ENCODE measurements at regions not wholly inside any gene's neighbourhood (a gene's known extent, or its start where the extent isn't known, plus 50 kb on each side); places are given as distances from the start of the nearest gene placed in this dataset.
"Not testable (repeated sequence)": the region's sequence is repeated elsewhere in the genome, so short reads cannot be mapped to it uniquely, and the experiment has no call there.

DNA sequence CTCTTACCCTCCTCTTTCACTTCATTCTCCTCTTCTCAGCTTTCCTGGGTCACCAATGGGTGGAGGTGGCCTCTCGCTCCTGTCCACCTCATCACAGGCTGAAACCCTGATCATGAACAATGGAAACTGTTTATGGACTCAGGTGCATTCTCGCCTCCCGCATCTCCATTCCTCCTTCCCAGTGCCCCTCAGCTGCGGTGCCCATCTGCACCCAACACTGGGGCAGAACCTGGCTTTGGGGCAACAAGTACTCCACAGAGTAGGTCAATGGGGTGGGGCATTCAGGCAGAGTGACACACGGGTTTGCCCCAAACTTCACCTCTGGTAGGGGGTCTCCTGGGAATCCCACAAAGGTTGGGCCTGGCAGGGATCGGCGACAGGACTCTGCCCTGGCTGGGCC lies 199.5 kb downstream of the RTP5 start:
- Histone ChIP-seq H3K27me3 (replicated peaks) (no peaks in the 10 kb centered on the region), H3K27ac (no peak overlapping the region), H3K4me3 (ENCODE audit: low read depth, low read length) (no peak overlapping the region), H3K36me3 (replicated peaks) (no peaks in the 10 kb centered on the region)
- in situ Hi-C loops (cut with HindIII; ENCODE audit: low pct_ligation_motif_present, low sequenced_read_pairs) = no loop called here
- TF ChIP-seq, protein P1, sequence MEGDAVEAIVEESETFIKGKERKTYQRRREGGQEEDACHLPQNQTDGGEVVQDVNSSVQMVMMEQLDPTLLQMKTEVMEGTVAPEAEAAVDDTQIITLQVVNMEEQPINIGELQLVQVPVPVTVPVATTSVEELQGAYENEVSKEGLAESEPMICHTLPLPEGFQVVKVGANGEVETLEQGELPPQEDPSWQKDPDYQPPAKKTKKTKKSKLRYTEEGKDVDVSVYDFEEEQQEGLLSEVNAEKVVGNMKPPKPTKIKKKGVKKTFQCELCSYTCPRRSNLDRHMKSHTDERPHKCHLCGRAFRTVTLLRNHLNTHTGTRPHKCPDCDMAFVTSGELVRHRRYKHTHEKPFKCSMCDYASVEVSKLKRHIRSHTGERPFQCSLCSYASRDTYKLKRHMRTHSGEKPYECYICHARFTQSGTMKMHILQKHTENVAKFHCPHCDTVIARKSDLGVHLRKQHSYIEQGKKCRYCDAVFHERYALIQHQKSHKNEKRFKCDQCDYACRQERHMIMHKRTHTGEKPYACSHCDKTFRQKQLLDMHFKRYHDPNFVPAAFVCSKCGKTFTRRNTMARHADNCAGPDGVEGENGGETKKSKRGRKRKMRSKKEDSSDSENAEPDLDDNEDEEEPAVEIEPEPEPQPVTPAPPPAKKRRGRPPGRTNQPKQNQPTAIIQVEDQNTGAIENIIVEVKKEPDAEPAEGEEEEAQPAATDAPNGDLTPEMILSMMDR (IDR thresholded peaks at IDR 0.05; ENCODE audit: low read depth, low read length, missing control alignments) = no peak
- DNase-seq = no peak

DNA sequence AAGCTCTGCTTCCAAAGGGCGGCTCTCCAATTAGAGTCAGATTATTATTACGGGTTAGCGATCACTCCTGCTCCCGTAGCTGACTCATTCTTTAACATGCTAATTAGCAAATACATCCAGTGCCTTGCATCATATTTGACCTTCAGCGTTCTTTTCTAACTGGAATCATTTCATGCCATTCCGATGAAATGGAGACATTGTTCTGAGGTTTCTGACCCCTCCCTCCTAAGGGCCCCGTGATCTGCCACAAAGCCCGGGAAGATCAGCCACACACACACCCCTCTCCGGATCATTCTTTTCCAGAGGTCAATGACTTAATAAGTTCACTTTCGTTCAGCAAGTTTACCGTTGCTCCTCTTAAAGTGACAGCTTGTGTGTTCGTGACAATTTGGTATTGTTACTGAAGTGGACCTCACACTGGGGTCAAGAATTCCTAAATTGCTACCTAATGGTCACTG lies 200.4 kb downstream of the RTP5 start:
- H3K27me3 ChIP-seq (replicated peaks); H3K27ac ChIP-seq; H3K4me3 ChIP-seq (ENCODE audit: low read depth, low read length); in situ Hi-C loops (cut with HindIII; ENCODE audit: low pct_ligation_motif_present, low sequenced_read_pairs); H3K36me3 ChIP-seq (replicated peaks): not testable (repeated sequence)
- DNase-seq = peak; percentile 31

DNA sequence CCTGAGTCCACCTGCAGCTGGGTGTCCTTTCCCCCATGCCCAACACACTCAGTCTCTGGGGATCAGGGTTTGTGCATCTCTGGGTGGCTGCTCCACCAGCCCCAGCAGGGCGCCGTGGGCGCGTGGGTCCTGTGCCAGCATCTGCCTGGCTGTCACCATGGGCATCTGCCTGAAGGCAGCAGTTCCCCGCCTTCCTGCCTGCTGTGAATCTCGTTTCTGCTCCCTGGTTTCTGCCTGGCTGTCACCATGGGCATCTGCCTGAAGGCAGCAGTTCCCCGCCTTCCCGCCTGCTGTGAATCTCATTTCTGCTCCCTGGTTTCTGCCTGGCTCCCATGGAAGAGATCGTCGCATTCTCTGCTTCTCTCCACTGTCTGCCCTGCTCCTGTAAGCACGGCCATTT lies 201.2 kb downstream of the RTP5 start:
- in situ Hi-C loops (cut with HindIII; ENCODE audit: low pct_ligation_motif_present, low sequenced_read_pairs); H3K4me3 ChIP-seq (ENCODE audit: low read depth, low read length); DNase-seq; H3K27ac ChIP-seq; H3K27me3 ChIP-seq (replicated peaks); H3K36me3 ChIP-seq (replicated peaks): not testable (repeated sequence)

DNA sequence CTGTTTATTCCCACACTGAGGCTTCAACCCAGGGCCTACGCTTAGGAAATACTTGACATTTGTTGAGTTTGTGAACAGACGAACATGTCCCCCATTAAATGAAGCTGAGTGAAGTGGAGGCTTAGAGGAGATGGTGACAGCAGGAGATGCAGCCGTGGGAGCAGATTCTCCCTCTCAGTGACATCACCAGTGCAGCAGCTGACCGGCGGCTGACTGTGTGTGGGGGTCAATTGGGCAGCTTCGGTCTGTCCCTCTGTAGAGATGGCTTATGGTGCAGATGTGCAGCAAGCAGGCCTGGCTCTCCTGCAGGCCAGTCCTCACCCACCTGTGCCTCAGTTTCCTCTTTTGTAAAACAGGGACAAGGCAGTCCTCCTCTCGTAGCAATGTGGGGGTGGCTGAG lies 201.8 kb downstream of the RTP5 start:
- in situ Hi-C loops (cut with HindIII; ENCODE audit: low pct_ligation_motif_present, low sequenced_read_pairs); H3K27ac ChIP-seq; DNase-seq; H3K27me3 ChIP-seq (replicated peaks); H3K4me3 ChIP-seq (ENCODE audit: low read depth, low read length); H3K36me3 ChIP-seq (replicated peaks): not testable (repeated sequence)

DNA sequence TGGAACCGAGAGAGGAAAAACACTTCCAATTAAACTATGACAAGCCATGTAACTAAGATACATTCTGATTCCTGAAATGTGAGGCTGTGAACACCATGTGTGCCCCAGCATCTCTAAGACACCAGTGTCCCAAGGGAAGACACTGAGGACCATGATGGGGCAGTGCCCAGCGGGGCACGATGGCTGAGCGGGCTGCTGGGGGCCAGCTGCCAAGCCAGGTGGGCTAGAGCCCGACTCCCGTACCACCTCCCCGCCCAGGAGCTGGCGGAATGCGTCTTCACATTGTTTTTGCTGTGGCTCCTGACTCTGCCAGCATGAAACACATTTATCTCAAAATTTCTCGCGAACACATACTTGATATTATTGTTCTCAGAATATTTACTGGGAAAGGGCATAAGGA lies 202.4 kb downstream of the RTP5 start:
- H3K4me3 ChIP-seq (ENCODE audit: low read depth, low read length); H3K27me3 ChIP-seq (replicated peaks); H3K27ac ChIP-seq; DNase-seq; H3K36me3 ChIP-seq (replicated peaks); in situ Hi-C loops (cut with HindIII; ENCODE audit: low pct_ligation_motif_present, low sequenced_read_pairs): not testable (repeated sequence)

DNA sequence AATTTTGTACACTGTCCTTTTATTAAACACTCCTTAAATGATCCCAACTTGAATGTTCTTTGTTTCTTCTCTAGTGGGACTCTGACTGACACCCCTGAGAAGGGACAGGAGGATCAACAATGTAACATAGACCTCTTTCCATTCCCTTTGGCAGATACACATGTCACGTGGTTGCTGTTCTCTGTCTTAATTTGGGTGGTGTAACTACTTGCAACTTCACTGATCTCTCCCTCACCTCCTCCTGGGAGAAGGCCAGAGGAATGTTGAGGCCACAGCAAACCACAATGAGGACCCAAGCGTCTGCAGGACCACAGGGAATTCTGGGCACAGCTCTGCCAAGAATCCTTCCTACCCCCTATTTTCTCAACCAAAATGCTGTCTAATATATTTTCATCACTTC lies 205.6 kb downstream of the RTP5 start:
- DNase-seq = no peak
- TF ChIP-seq, protein P1 (IDR thresholded peaks at IDR 0.05; ENCODE audit: low read depth, low read length, missing control alignments) = no peak
- no peak overlapping the region for H3K27ac ChIP-seq
- H3K36me3 ChIP-seq (replicated peaks) = no peaks in the 10 kb centered on the region
- no peaks in the 10 kb centered on the region for H3K27me3 ChIP-seq (replicated peaks)
- in situ Hi-C loops (cut with HindIII; ENCODE audit: low pct_ligation_motif_present, low sequenced_read_pairs) = no loop called here
- no peak overlapping the region for H3K4me3 ChIP-seq (ENCODE audit: low read depth, low read length)

DNA sequence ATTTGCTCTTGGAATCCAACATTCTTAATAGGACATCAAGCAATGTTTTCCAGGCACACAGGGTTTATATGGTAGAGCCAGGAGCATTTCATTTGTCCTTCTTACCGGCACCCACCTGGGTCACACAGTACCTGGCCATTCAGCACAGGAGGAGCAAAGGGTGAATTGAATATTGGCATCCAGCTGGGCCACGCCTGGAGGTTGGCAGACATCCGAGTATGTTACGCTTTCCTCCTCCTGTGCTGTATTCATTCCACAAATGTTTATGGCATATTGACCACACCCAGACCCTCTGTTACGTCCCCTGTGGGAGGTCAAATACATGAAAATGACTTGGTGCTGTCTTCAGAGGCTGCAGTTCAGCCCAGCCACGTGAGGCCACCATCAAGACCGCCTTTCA lies 206.2 kb downstream of the RTP5 start:
- no peak for DNase-seq
- Histone ChIP-seq H3K27ac (no peak overlapping the region), H3K27me3 (replicated peaks) (no peaks in the 10 kb centered on the region), H3K4me3 (ENCODE audit: low read depth, low read length) (no peak overlapping the region), H3K36me3 (replicated peaks) (no peaks in the 10 kb centered on the region)
- TF ChIP-seq, protein P1 (IDR thresholded peaks at IDR 0.05; ENCODE audit: low read depth, low read length, missing control alignments) = no peak
- in situ Hi-C loops (cut with HindIII; ENCODE audit: low pct_ligation_motif_present, low sequenced_read_pairs) = no loop called here

DNA sequence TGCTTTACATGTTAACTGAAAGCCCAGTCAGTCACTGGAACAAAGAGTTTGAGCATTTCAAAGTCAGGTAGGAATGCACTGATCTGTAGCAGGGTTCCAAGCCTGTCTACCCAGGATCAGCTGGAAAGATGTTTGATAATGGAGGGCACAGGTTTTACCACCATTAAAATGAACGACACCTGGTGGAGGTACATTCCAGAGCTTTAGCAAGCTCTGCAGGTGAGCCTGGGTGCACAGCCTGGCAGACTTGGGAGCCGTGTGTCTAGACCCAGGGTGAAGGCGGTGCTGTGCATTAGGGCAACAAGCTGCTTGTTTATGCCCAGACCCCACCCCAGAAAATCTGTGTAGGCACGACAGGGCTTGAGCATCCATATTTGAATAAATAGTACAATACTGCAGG lies 206.7 kb downstream of the RTP5 start:
- H3K36me3 ChIP-seq (replicated peaks); in situ Hi-C loops (cut with HindIII; ENCODE audit: low pct_ligation_motif_present, low sequenced_read_pairs); H3K4me3 ChIP-seq (ENCODE audit: low read depth, low read length); H3K27ac ChIP-seq; DNase-seq; H3K27me3 ChIP-seq (replicated peaks): not testable (repeated sequence)

DNA sequence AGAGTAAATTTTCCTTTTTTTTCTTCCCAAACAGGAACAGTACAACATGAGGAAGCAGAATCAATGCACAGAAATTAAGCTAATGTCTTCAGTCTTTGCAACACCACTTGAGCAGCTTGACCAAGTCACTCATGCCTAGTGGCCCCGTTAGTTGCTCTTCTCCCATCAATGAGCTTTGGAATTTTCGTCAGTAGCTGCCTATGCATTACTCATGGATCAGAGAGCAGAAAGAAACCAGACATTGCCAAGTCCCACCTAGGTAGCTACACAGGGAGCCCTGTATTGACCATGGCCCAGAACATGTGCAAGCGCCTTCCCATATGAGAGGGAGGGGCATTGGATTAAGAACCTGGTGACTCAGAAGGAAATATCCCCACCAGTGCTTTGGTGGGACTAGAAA lies 208.9 kb downstream of the RTP5 start:
- H3K27ac ChIP-seq; in situ Hi-C loops (cut with HindIII; ENCODE audit: low pct_ligation_motif_present, low sequenced_read_pairs); H3K36me3 ChIP-seq (replicated peaks); DNase-seq; H3K4me3 ChIP-seq (ENCODE audit: low read depth, low read length); H3K27me3 ChIP-seq (replicated peaks): not testable (repeated sequence)

DNA sequence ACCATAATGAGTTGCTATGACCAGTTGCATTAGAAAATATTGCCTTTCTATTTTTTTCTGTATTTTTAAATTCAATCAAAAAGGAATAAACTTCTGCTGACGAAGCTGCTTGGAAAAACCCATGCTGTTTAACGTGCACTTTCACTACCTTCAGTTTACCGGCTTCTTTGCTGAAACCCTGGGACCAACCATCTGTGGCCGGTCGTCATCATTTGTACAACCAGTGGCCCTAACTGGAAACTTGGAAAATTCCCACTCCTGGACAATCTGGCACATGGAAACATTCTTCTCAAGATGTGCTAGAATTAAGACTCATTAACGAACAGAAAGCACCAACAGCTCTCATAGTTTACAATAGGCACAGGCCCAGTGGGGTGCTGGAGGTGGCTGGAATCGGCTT lies 210.3 kb downstream of the RTP5 start:
- in situ Hi-C loops (cut with HindIII; ENCODE audit: low pct_ligation_motif_present, low sequenced_read_pairs); H3K36me3 ChIP-seq (replicated peaks); H3K27me3 ChIP-seq (replicated peaks); DNase-seq; H3K4me3 ChIP-seq (ENCODE audit: low read depth, low read length); H3K27ac ChIP-seq: not testable (repeated sequence)

DNA sequence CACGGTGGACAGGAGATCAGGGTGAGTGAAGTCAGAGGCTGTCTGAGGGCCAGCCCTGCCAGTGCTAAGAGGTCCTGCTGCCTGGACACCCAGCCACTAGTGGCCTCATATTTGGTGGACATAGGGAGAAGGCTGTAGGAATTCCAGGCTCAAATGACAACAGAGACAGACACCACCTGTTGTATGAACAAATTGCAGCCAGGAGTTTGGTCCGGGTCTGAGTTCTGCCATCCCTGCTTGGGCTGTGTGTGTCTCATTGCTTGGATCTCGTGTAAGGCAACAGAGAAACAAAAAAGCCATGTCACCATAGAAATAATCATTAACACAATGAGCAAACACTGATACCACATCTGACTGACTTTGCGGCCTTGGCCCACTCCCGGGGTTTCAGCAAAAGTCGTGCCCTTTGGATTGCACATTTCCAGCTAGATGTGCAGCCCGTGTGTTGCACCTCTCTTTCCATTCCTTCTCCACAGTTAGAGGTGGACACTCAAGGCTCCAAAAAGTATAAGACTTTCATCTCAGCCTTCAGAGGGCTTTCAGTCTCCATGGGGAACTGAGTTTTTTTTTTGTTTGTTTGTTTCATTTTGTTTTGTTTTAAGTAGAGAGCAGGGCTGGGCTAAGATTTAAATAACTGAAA lies 211.2 kb downstream of the RTP5 start:
- H3K4me3 ChIP-seq (ENCODE audit: low read depth, low read length); H3K27me3 ChIP-seq (replicated peaks); DNase-seq; in situ Hi-C loops (cut with HindIII; ENCODE audit: low pct_ligation_motif_present, low sequenced_read_pairs); H3K27ac ChIP-seq; H3K36me3 ChIP-seq (replicated peaks): not testable (repeated sequence)

DNA sequence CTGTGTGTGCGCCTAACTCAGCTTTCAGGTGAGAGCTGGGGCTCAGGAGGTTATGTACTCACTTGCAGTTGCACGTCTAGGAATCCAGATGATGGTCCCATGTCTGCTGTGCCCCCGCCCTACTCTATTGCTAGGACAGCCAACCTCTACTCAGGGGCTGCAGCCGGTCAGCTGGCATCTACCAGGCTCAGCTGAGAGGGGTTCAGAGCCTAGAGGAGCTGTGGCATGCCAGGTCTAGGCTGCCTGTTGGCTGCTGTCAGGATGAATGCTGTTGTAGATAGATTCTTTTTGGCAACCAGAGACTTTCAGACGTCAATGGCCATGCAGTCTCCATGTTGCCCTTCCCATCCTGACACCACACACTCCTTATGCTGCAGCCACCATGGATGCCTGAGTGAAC lies 214.5 kb downstream of the RTP5 start:
- in situ Hi-C loops (cut with HindIII; ENCODE audit: low pct_ligation_motif_present, low sequenced_read_pairs); H3K27me3 ChIP-seq (replicated peaks); H3K27ac ChIP-seq; H3K4me3 ChIP-seq (ENCODE audit: low read depth, low read length); DNase-seq; H3K36me3 ChIP-seq (replicated peaks): not testable (repeated sequence)
